ENCODE measurements at regions not wholly inside any gene's neighbourhood (a gene's known extent, or its start where the extent isn't known, plus 50 kb on each side); places are given as distances from the start of the nearest gene placed in this dataset.

GRCh38 chr2:196256585-196256984, 85.2 kb upstream of the STK17B start:
- Histone ChIP-seq H2AFZ (ENCODE audit: low read length) (no peak overlapping the region), H3K9ac (ENCODE audit: low read length) (no peak overlapping the region), H3K27me3 (ENCODE audit: insufficient read depth, low read length) (no peaks in the 10 kb centered on the region), H3K36me3 (ENCODE audit: insufficient read depth, low read length) (no peaks in the 10 kb centered on the region), H3K4me3 (ENCODE audit: low read depth, low read length, poor library complexity, severe bottlenecking) (no peak overlapping the region), H4K20me1 (ENCODE audit: insufficient read depth, low read length) (no peaks in the 10 kb centered on the region), H3K9me2 (ENCODE audit: low read depth, low read length) (no peaks in the 10 kb centered on the region), H3K4me1 (ENCODE audit: insufficient read depth, low read length, severe bottlenecking) (peaks cover 27% of the 10 kb centered on the region), H3K27ac (ENCODE audit: low read depth, low read length, poor library complexity, severe bottlenecking) (no peak overlapping the region), H3K4me2 (ENCODE audit: low read length) (no peak overlapping the region), H3K79me2 (ENCODE audit: insufficient read depth, low read length) (no peaks in the 10 kb centered on the region), H3K9me3 (ENCODE audit: low read length) (no peaks in the 10 kb centered on the region), H3F3A (ENCODE audit: insufficient read depth, low read length) (no peaks in the 10 kb centered on the region)
- TF ChIP-seq CTCF (IDR thresholded peaks at IDR 0.05; ENCODE audit: low read length), result no peak
- TF ChIP-seq EZH2 (IDR thresholded peaks at IDR 0.05; ENCODE audit: borderline replicate concordance, low read length), result no peak

GRCh38 chr2:196257086-196257485, 85.7 kb upstream of the STK17B start:
- Histone ChIP-seq H3K27me3 (ENCODE audit: insufficient read depth, low read length) (no peaks in the 10 kb centered on the region), H3K36me3 (ENCODE audit: insufficient read depth, low read length) (no peaks in the 10 kb centered on the region), H2AFZ (ENCODE audit: low read length) (no peak overlapping the region), H3K9me2 (ENCODE audit: low read depth, low read length) (no peaks in the 10 kb centered on the region), H3K4me1 (ENCODE audit: insufficient read depth, low read length, severe bottlenecking) (peaks cover 32% of the 10 kb centered on the region), H3K4me3 (ENCODE audit: low read depth, low read length, poor library complexity, severe bottlenecking) (no peak overlapping the region), H3K4me2 (ENCODE audit: low read length) (no peak overlapping the region), H4K20me1 (ENCODE audit: insufficient read depth, low read length) (no peaks in the 10 kb centered on the region), H3K27ac (ENCODE audit: low read depth, low read length, poor library complexity, severe bottlenecking) (no peak overlapping the region), H3K9ac (ENCODE audit: low read length) (no peak overlapping the region), H3F3A (ENCODE audit: insufficient read depth, low read length) (no peaks in the 10 kb centered on the region), H3K79me2 (ENCODE audit: insufficient read depth, low read length) (no peaks in the 10 kb centered on the region), H3K9me3 (ENCODE audit: low read length) (no peaks in the 10 kb centered on the region)
- TF ChIP-seq CTCF (IDR thresholded peaks at IDR 0.05; ENCODE audit: low read length), result no peak
- TF ChIP-seq EZH2 (IDR thresholded peaks at IDR 0.05; ENCODE audit: borderline replicate concordance, low read length), result no peak

- Histone ChIP-seq H4K20me1 (ENCODE audit: insufficient read depth, low read length) (no peaks in the 10 kb centered on the region), H3F3A (ENCODE audit: insufficient read depth, low read length) (no peaks in the 10 kb centered on the region), H2AFZ (ENCODE audit: low read length) (no peak overlapping the region), H3K4me3 (ENCODE audit: low read depth, low read length, poor library complexity, severe bottlenecking) (no peak overlapping the region), H3K4me1 (ENCODE audit: insufficient read depth, low read length, severe bottlenecking) (peaks cover 45% of the 10 kb centered on the region), H3K9ac (ENCODE audit: low read length) (no peak overlapping the region), H3K36me3 (ENCODE audit: insufficient read depth, low read length) (no peaks in the 10 kb centered on the region), H3K9me2 (ENCODE audit: low read depth, low read length) (no peaks in the 10 kb centered on the region), H3K27me3 (ENCODE audit: insufficient read depth, low read length) (no peaks in the 10 kb centered on the region), H3K4me2 (ENCODE audit: low read length) (no peak overlapping the region), H3K27ac (ENCODE audit: low read depth, low read length, poor library complexity, severe bottlenecking) (no peak overlapping the region), H3K9me3 (ENCODE audit: low read length) (no peaks in the 10 kb centered on the region), H3K79me2 (ENCODE audit: insufficient read depth, low read length) (no peaks in the 10 kb centered on the region)
- TF ChIP-seq EZH2 (IDR thresholded peaks at IDR 0.05; ENCODE audit: borderline replicate concordance, low read length) (no peak), CTCF (IDR thresholded peaks at IDR 0.05; ENCODE audit: low read length) (no peak)
Measured at GRCh38 chr2:196258407-196258806, 87.0 kb upstream of the STK17B start.

All from OCI-LY1 (cell line).